ENCODE measurements at regions not wholly inside any gene's neighbourhood (a gene's known extent, or its start where the extent isn't known, plus 50 kb on each side); places are given as distances from the start of the nearest gene placed in this dataset.
"Not testable (repeated sequence)": the region's sequence is repeated elsewhere in the genome, so short reads cannot be mapped to it uniquely, and the experiment has no call there.

- Histone ChIP-seq H3K27me3 (ENCODE audit: control insufficient read depth in 3 of 3, insufficient read depth in 3 of 3, low read length in 3 of 3) (no peaks in the 10 kb centered on the region), H3K4me1 (ENCODE audit: control insufficient read depth in 3 of 3, insufficient read depth in 2 of 3, low read depth in 1 of 3, low read length in 2 of 3) (no peaks in the 10 kb centered on the region), H3K4me3 (ENCODE audit: low read depth in 1 of 3, low read length in 3 of 3) (no peak overlapping the region), H3K36me3 (ENCODE audit: control insufficient read depth in 3 of 3, insufficient read depth in 2 of 3, low read depth in 1 of 3, low read length in 3 of 3) (no peaks in the 10 kb centered on the region), H3K9me3 (ENCODE audit: control insufficient read depth in 2 of 2, insufficient read depth in 1 of 2, low read depth in 1 of 2, low read length in 1 of 2) (peaks cover 5 to 27% of the 10 kb centered on the region in 2 donors), H3K27ac (ENCODE audit: low read depth in 1 of 3, low read length in 2 of 3) (no peak overlapping the region)
- 75 to 81% (median 79%) methylated on average over 3 of the region's 3 CpGs for WGBS, 3 donors
- DNase-seq (no peak), FAIRE-seq (peak; percentile 10)
These were observed 312.3 kb upstream of the LRRTM4 start for GRCh38 chr2:77834360-77835002.

DNA sequence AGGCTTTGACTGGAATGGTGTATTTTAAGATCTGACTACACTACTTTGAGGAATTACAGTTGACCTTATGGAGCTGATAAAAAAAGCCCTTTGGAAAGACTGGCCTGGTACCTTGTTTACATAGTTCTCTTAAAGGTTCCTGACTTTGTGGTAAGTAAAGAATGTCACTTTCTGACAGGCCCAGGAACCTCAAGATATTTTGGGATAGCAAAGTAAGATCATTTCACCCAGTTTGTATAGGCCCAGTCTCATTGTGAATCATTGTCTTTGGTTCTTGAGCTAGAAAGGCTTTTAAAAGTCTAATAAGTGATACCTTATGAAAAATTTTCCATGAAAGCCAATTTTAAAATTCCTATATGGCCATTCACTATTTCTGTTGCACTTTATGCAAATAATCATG lies 316.3 kb upstream of the LRRTM4 start:
- no peak for FAIRE-seq
- Histone ChIP-seq H3K4me3 (ENCODE audit: low read depth in 1 of 3, low read length in 3 of 3) (no peak overlapping the region), H3K27ac (ENCODE audit: low read depth in 1 of 3, low read length in 2 of 3) (no peak overlapping the region), H3K9me3 (ENCODE audit: control insufficient read depth in 2 of 2, insufficient read depth in 1 of 2, low read depth in 1 of 2, low read length in 1 of 2) (peaks cover 5 to 16% of the 10 kb centered on the region in 2 donors), H3K27me3 (ENCODE audit: control insufficient read depth in 3 of 3, insufficient read depth in 3 of 3, low read length in 3 of 3) (no peaks in the 10 kb centered on the region), H3K36me3 (ENCODE audit: control insufficient read depth in 3 of 3, insufficient read depth in 2 of 3, low read depth in 1 of 3, low read length in 3 of 3) (no peaks in the 10 kb centered on the region), H3K4me1 (ENCODE audit: control insufficient read depth in 3 of 3, insufficient read depth in 2 of 3, low read depth in 1 of 3, low read length in 2 of 3) (no peaks in the 10 kb centered on the region)
- DNase-seq, result no peak

DNA sequence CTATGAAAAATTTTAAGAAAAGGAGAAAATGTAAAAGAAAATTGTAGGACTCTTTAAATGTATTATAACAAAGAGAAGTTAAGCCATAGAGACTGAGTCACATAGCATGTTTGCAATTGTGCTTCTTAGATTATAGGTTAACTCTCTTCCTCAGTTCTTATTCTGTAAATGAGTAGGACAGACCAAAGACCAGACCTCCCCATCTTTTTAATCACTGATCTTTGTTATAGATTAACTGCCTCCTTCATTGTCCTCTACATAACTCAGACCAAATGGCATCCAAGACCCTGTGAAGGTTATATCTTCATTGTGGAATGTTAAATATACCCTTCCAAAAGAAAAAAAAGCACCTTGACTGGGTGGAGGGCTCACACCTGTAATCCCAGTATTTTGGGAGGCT lies 316.9 kb upstream of the LRRTM4 start:
- DNase-seq (no peak), FAIRE-seq (no peak)
- H3K4me1 ChIP-seq (ENCODE audit: control insufficient read depth in 3 of 3, insufficient read depth in 2 of 3, low read depth in 1 of 3, low read length in 2 of 3), result no peaks in the 10 kb centered on the region
- H3K9me3 ChIP-seq (ENCODE audit: control insufficient read depth in 2 of 2, insufficient read depth in 1 of 2, low read depth in 1 of 2, low read length in 1 of 2), result peaks cover 2 to 12% of the 10 kb centered on the region in 2 donors
- H3K36me3 ChIP-seq (ENCODE audit: control insufficient read depth in 3 of 3, insufficient read depth in 2 of 3, low read depth in 1 of 3, low read length in 3 of 3), result no peaks in the 10 kb centered on the region
- H3K27me3 ChIP-seq (ENCODE audit: control insufficient read depth in 3 of 3, insufficient read depth in 3 of 3, low read length in 3 of 3), result no peaks in the 10 kb centered on the region
- no peak overlapping the region for H3K4me3 ChIP-seq (ENCODE audit: low read depth in 1 of 3, low read length in 3 of 3)
- no peak overlapping the region for H3K27ac ChIP-seq (ENCODE audit: low read depth in 1 of 3, low read length in 2 of 3)

DNA sequence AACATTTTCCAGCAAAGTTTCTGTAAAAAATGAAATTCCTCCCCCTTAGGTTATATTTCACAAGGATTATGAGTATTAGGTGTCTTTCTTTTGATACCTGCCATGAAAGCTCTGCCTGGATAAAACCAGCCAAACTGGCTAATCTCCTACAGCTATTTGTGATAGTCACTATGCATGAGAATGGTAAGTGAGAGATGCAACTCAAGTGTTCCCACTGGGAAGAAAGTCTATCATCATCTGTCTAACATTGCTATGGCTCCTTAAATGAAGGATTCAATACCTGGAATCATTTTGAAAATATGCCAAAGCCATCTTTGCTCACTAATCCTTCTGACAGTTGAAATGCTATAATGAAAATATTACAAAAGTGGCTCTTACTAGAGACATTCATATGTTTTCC lies 339.9 kb upstream of the LRRTM4 start:
- no peak for FAIRE-seq
- Histone ChIP-seq H3K27me3 (ENCODE audit: control insufficient read depth in 3 of 3, insufficient read depth in 3 of 3, low read length in 3 of 3) (no peaks in the 10 kb centered on the region), H3K36me3 (ENCODE audit: control insufficient read depth in 3 of 3, insufficient read depth in 2 of 3, low read depth in 1 of 3, low read length in 3 of 3) (no peaks in the 10 kb centered on the region)

DNA sequence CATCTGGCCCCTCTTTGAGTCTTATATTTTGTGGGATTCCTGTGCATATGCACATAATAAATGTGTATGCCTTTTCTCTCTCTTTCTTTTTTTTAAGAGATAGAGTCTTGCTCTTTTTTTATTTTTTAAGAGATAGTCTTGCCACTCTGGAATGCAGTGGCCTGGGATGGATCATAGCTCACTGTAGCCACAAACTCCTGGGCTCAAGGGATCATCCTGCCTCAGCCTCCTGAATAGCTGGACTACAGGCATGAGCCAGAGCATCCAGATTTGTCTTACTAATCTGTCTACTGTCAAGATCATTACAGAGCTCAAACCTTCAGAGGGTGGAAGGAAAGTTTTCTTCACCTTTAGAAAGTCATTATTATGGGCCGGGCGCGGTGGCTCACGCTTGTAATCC lies 342.2 kb upstream of the LRRTM4 start:
- H3K27ac ChIP-seq (ENCODE audit: low read depth in 1 of 3, low read length in 2 of 3), result no peak overlapping the region
- 85 to 94% (median 91%) methylated on average over 4 of the region's 4 CpGs for WGBS, 3 donors
- no peaks in the 10 kb centered on the region for H3K4me1 ChIP-seq (ENCODE audit: control insufficient read depth in 3 of 3, insufficient read depth in 2 of 3, low read depth in 1 of 3, low read length in 2 of 3)
- no peak overlapping the region for H3K4me3 ChIP-seq (ENCODE audit: low read depth in 1 of 3, low read length in 3 of 3)
- no peak for DNase-seq
- no peaks in the 10 kb centered on the region for H3K9me3 ChIP-seq (ENCODE audit: control insufficient read depth in 2 of 2, insufficient read depth in 1 of 2, low read depth in 1 of 2, low read length in 1 of 2)
- H3K36me3 ChIP-seq (ENCODE audit: control insufficient read depth in 3 of 3, insufficient read depth in 2 of 3, low read depth in 1 of 3, low read length in 3 of 3), result no peaks in the 10 kb centered on the region
- no peak for FAIRE-seq
- H3K27me3 ChIP-seq (ENCODE audit: control insufficient read depth in 3 of 3, insufficient read depth in 3 of 3, low read length in 3 of 3), result no peaks in the 10 kb centered on the region

More for the DNA sequence above, 339.9 kb upstream of the LRRTM4 start:
- no peak for DNase-seq
- Histone ChIP-seq H3K9me3 (ENCODE audit: control insufficient read depth in 2 of 2, insufficient read depth in 1 of 2, low read depth in 1 of 2, low read length in 1 of 2) (peaks cover 0 to 3% of the 10 kb centered on the region in 2 donors), H3K4me1 (ENCODE audit: control insufficient read depth in 3 of 3, insufficient read depth in 2 of 3, low read depth in 1 of 3, low read length in 2 of 3) (no peaks in the 10 kb centered on the region), H3K4me3 (ENCODE audit: low read depth in 1 of 3, low read length in 3 of 3) (no peak overlapping the region), H3K27ac (ENCODE audit: low read depth in 1 of 3, low read length in 2 of 3) (no peak overlapping the region)

DNA sequence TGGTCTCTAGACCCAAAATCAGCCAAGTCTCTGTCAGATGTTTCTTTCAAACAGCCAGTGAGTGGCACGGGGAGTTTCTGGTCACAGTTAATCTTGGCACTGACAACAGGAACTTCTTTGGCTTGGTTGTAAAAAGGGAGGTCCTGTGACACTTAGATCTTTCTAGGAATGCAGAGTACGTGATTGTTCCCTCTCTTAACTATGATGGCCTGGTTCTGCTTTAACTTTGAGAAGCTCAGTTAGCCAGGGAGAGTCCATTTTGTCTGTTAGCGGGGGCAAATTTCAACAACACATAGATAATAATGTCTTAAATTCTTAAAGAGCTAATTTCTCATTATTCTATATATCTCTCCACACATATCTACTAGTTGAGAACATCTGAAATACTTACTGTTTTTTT lies 344.5 kb upstream of the LRRTM4 start:
- no peak for FAIRE-seq
- WGBS, 3 donors, result 32 to 44% (median 35%) methylated on average over 3 of the region's 3 CpGs
- H3K36me3 ChIP-seq (ENCODE audit: control insufficient read depth in 3 of 3, insufficient read depth in 2 of 3, low read depth in 1 of 3, low read length in 3 of 3), result no peaks in the 10 kb centered on the region
- H3K4me1 ChIP-seq (ENCODE audit: control insufficient read depth in 3 of 3, insufficient read depth in 2 of 3, low read depth in 1 of 3, low read length in 2 of 3), result no peaks in the 10 kb centered on the region
- no peaks in the 10 kb centered on the region for H3K27me3 ChIP-seq (ENCODE audit: control insufficient read depth in 3 of 3, insufficient read depth in 3 of 3, low read length in 3 of 3)
- no peak overlapping the region for H3K27ac ChIP-seq (ENCODE audit: low read depth in 1 of 3, low read length in 2 of 3)
- DNase-seq, result no peak
- no peak overlapping the region for H3K4me3 ChIP-seq (ENCODE audit: low read depth in 1 of 3, low read length in 3 of 3)
- no peaks in the 10 kb centered on the region for H3K9me3 ChIP-seq (ENCODE audit: control insufficient read depth in 2 of 2, insufficient read depth in 1 of 2, low read depth in 1 of 2, low read length in 1 of 2)

GRCh38 chr2:77867146-77867545 lies 345.0 kb upstream of the LRRTM4 start:
- no peak for FAIRE-seq
- Histone ChIP-seq H3K27ac (ENCODE audit: low read depth in 1 of 3, low read length in 2 of 3) (no peak overlapping the region), H3K4me1 (ENCODE audit: control insufficient read depth in 3 of 3, insufficient read depth in 2 of 3, low read depth in 1 of 3, low read length in 2 of 3) (no peaks in the 10 kb centered on the region), H3K36me3 (ENCODE audit: control insufficient read depth in 3 of 3, insufficient read depth in 2 of 3, low read depth in 1 of 3, low read length in 3 of 3) (no peaks in the 10 kb centered on the region), H3K27me3 (ENCODE audit: control insufficient read depth in 3 of 3, insufficient read depth in 3 of 3, low read length in 3 of 3) (no peaks in the 10 kb centered on the region), H3K4me3 (ENCODE audit: low read depth in 1 of 3, low read length in 3 of 3) (no peak overlapping the region), H3K9me3 (ENCODE audit: control insufficient read depth in 2 of 2, insufficient read depth in 1 of 2, low read depth in 1 of 2, low read length in 1 of 2) (no peaks in the 10 kb centered on the region)
- DNase-seq, result no peak

DNA sequence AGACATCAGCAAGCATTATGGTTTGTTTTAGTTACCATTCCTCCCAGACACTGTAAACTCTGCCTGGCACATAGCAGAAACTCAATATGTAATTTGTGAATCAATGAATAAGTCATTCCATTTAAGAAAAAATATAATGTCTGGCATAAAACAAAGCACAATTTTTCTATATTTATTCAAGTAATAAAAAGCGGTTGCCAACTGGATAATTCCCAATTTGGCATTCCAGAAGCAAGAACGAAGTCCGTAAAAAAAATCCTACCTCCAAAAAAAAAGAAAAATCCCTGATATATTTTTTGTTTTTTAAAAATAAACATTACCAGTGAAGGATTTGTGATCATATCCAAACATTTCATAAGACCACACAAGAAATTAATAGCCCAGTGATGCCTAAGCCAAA lies 351.3 kb upstream of the LRRTM4 start:
- DNase-seq (no peak), FAIRE-seq (no peak)
- H3K4me1 ChIP-seq (ENCODE audit: control insufficient read depth in 3 of 3, insufficient read depth in 2 of 3, low read depth in 1 of 3, low read length in 2 of 3), result no peaks in the 10 kb centered on the region
- H3K4me3 ChIP-seq (ENCODE audit: low read depth in 1 of 3, low read length in 3 of 3), result no peak overlapping the region
- 78 to 94% (median 90%) methylated on average over 3 of the region's 3 CpGs for WGBS, 3 donors
- no peak overlapping the region for H3K27ac ChIP-seq (ENCODE audit: low read depth in 1 of 3, low read length in 2 of 3)
- H3K9me3 ChIP-seq (ENCODE audit: control insufficient read depth in 2 of 2, insufficient read depth in 1 of 2, low read depth in 1 of 2, low read length in 1 of 2), result no peaks in the 10 kb centered on the region
- no peaks in the 10 kb centered on the region for H3K27me3 ChIP-seq (ENCODE audit: control insufficient read depth in 3 of 3, insufficient read depth in 3 of 3, low read length in 3 of 3)
- no peaks in the 10 kb centered on the region for H3K36me3 ChIP-seq (ENCODE audit: control insufficient read depth in 3 of 3, insufficient read depth in 2 of 3, low read depth in 1 of 3, low read length in 3 of 3)

DNA sequence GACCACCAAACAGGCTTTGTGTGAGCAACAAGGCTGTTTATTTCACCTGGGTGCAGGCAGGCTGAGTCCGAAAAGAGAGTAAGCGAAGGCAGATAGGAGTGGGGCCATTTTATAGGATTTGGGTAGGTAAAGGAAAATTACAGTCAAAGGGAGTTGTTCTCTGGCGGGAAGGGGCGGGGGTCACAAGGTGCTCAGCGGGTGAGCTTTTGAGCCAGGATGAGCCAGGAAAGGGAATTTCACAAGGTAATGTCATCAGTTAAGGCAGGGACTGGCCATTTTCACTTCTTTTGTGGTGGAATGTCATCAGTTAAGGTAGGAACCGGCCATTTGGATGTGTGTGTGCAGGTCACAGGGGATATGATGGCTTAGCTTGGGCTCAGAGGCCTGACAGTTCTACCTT lies 378.0 kb upstream of the LRRTM4 start:
- not testable (repeated sequence) for H3K9me3 ChIP-seq (ENCODE audit: control insufficient read depth in 2 of 2, insufficient read depth in 1 of 2, low read depth in 1 of 2, low read length in 1 of 2); H3K27me3 ChIP-seq (ENCODE audit: control insufficient read depth in 3 of 3, insufficient read depth in 3 of 3, low read length in 3 of 3); H3K36me3 ChIP-seq (ENCODE audit: control insufficient read depth in 3 of 3, insufficient read depth in 2 of 3, low read depth in 1 of 3, low read length in 3 of 3); FAIRE-seq; DNase-seq; H3K4me1 ChIP-seq (ENCODE audit: control insufficient read depth in 3 of 3, insufficient read depth in 2 of 3, low read depth in 1 of 3, low read length in 2 of 3); H3K27ac ChIP-seq (ENCODE audit: low read depth in 1 of 3, low read length in 2 of 3); H3K4me3 ChIP-seq (ENCODE audit: low read depth in 1 of 3, low read length in 3 of 3)
- 85 to 95% (median 88%) methylated on average over 6 of the region's 6 CpGs for WGBS, 3 donors

All from small intestine (tissue), 7 donors.